Ascending aorta (tissue), 2 donors: ENCODE measurements at regions not wholly inside any gene's neighbourhood (a gene's known extent, or its start where the extent isn't known, plus 50 kb on each side); places are given as distances from the start of the nearest gene placed in this dataset.

Source experiments
- DNase-seq, 2 donors: peaks; one replicate each; pipeline ENCODE4 v3.0.0-alpha.2; 2019; ENCODE audit warnings: low spot score in 2 of 2
- H3K27ac ChIP-seq, 2 donors: fragments of 200-600 bp; sonication (generic); one replicate each; pipeline ENCODE4 v1.5.1; 2016 to 2017; ENCODE audit warnings: mild to moderate bottlenecking in 1 of 2
- H3K27me3 ChIP-seq: fragments of 200-600 bp; sonication (generic); one replicate; pipeline ENCODE4 v1.5.1; 2017
- H3K36me3 ChIP-seq, 2 donors: fragments of 200-600 bp; sonication (generic); one replicate each; pipeline ENCODE4 v1.5.1; 2016
- H3K4me1 ChIP-seq, 2 donors: fragments of 200-600 bp; sonication (generic); one replicate each; pipeline ENCODE4 v1.5.1; 2016 to 2017; ENCODE audit warnings: mild to moderate bottlenecking in 1 of 2
- H3K4me3 ChIP-seq, 2 donors: fragments of 200-600 bp; sonication (generic); one replicate each; pipeline ENCODE4 v1.5.1; 2016 to 2017; ENCODE audit warnings: mild to moderate bottlenecking in 1 of 2
- H3K9me3 ChIP-seq, 2 donors: fragments of 200-600 bp; sonication (generic); one replicate each; pipeline ENCODE4 v1.5.1; 2016
- intact Hi-C: fragments of 100-400 bp; cut with DNase I; formaldehyde crosslinking; loops from one replicate; pipeline ENCODE4 v1.15.1; 2023
- TF ChIP-seq, protein P1 (sequence below), 3 experiments: fragments of 200-600 bp in 2 of 3; fragments of 450-650 bp in 1 of 3; sonication (generic) in 2 of 3; IDR thresholded peaks; one replicate each; pipeline ENCODE4 v1.5.1; 2016 to 2019; ENCODE audit warnings: antibody characterized with exemption in 3 of 3, mild to moderate bottlenecking in 1 of 3, moderate library complexity in 1 of 3

DNA sequence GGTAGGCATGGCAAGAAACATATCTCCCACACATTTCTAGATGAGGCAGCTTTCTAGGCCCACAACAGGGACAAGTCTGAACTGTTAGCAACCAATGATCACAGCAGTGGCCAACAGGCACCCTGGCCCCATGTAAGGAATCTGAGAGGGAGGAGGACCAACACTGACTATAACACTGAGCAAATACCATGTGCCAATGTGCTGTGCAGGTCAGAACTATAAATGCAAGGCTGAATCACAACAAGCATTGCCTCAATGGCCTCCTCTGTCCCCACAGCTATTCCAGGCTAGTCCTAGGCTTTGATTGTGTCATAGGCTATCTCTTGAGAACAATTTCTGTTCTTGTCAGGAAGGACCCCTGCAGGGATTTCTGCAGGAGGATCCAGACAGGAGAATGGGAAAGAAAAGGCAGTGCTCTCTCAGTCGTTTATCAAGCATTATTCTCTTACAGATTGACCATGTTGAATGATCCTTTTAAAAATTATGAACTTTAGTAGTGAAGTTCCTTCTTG lies 221.2 kb downstream of the TLE1 start:
- TF ChIP-seq, protein P1, sequence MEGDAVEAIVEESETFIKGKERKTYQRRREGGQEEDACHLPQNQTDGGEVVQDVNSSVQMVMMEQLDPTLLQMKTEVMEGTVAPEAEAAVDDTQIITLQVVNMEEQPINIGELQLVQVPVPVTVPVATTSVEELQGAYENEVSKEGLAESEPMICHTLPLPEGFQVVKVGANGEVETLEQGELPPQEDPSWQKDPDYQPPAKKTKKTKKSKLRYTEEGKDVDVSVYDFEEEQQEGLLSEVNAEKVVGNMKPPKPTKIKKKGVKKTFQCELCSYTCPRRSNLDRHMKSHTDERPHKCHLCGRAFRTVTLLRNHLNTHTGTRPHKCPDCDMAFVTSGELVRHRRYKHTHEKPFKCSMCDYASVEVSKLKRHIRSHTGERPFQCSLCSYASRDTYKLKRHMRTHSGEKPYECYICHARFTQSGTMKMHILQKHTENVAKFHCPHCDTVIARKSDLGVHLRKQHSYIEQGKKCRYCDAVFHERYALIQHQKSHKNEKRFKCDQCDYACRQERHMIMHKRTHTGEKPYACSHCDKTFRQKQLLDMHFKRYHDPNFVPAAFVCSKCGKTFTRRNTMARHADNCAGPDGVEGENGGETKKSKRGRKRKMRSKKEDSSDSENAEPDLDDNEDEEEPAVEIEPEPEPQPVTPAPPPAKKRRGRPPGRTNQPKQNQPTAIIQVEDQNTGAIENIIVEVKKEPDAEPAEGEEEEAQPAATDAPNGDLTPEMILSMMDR (IDR thresholded peaks at IDR 0.05): no peak
- DNase-seq: no peak
- intact Hi-C loops: no loop called here
- H3K4me1 ChIP-seq: no peaks in the 10 kb centered on the region
- no peaks in the 10 kb centered on the region for H3K27me3 ChIP-seq
- no peak overlapping the region for H3K4me3 ChIP-seq
- no peaks in the 10 kb centered on the region for H3K9me3 ChIP-seq
- H3K36me3 ChIP-seq: no peaks in the 10 kb centered on the region
- no peak overlapping the region for H3K27ac ChIP-seq

DNA sequence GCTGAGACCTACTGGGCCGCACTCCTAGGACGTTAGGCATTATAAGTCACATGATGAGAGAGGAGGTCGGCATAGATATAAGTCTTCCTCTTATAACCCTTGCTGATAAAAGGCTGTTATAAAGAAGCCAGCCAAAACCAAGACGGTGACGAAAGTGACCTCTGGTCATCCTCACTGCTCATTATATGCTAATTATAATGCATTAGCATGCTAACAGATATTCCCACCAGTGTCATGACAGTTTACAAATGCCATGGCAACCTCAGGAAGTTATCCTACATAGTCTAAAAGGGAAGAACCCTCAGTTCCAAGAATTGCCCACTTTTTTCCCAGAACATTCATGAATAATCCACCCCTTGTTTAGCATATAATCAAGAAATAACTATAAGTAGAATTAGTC lies 222.4 kb downstream of the TLE1 start:
- H3K4me1 ChIP-seq: no peaks in the 10 kb centered on the region
- H3K27me3 ChIP-seq: no peaks in the 10 kb centered on the region
- intact Hi-C loops: no loop called here
- no peak overlapping the region for H3K27ac ChIP-seq
- no peak for DNase-seq
- TF ChIP-seq, protein P1 (IDR thresholded peaks at IDR 0.05): no peak
- H3K9me3 ChIP-seq: no peaks in the 10 kb centered on the region
- H3K4me3 ChIP-seq: no peak overlapping the region
- no peaks in the 10 kb centered on the region for H3K36me3 ChIP-seq

DNA sequence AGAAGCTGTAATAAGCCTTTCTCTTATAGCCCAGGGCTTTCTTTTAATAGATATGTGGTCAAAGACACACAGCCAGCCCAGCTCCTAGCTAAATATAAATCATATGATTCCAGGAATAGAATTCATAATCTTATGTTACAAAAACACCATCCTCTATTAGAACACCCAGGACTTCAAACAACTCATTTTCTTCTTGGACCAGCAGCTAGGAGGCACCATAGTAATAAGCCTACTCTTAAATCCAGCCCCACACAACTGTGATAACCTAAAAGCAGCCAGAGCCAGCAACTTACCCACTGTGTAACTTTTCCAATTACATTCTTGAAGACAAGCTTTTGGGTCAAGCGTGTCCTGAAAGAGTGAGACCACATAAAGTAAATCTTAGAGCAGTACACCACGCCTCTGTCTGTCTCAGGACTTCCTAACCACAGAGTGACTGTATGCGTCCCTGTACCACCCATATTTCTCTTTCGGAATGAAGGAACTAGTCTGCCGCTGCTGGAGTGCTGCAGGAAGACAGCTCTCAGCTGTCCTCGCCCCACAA lies 223.8 kb downstream of the TLE1 start:
- TF ChIP-seq, protein P1 (IDR thresholded peaks at IDR 0.05): peak in 1 of 3 experiments; percentile 27
- H3K36me3 ChIP-seq: no peaks in the 10 kb centered on the region
- no peaks in the 10 kb centered on the region for H3K9me3 ChIP-seq
- H3K4me3 ChIP-seq: no peak overlapping the region
- H3K27me3 ChIP-seq: no peaks in the 10 kb centered on the region
- no peak for DNase-seq
- H3K4me1 ChIP-seq: no peaks in the 10 kb centered on the region
- intact Hi-C loops: no loop called here
- no peak overlapping the region for H3K27ac ChIP-seq

DNA sequence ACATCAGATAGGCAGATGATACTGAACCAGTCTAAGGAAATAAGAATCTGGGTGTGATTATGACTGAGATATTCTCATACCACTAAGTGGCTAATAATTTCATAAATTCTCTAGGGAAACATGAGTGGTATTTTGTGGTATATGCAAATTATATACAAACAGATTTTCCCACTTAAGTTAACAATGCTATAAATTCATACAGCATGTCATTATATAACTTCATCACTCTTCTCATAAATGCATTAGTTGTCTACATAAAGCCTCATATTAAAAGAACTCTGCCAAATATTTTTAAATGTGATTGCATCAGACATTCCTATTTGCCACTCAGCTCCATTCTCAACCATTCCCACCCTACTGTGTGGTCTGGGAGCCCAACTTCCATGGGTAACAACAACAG lies 226.5 kb downstream of the TLE1 start:
- H3K27ac ChIP-seq: no peak overlapping the region
- TF ChIP-seq, protein P1 (IDR thresholded peaks at IDR 0.05): no peak
- intact Hi-C loops: no loop called here
- no peaks in the 10 kb centered on the region for H3K9me3 ChIP-seq
- no peak for DNase-seq
- no peak overlapping the region for H3K4me3 ChIP-seq
- H3K4me1 ChIP-seq: no peaks in the 10 kb centered on the region
- H3K27me3 ChIP-seq: no peaks in the 10 kb centered on the region
- H3K36me3 ChIP-seq: no peaks in the 10 kb centered on the region

DNA sequence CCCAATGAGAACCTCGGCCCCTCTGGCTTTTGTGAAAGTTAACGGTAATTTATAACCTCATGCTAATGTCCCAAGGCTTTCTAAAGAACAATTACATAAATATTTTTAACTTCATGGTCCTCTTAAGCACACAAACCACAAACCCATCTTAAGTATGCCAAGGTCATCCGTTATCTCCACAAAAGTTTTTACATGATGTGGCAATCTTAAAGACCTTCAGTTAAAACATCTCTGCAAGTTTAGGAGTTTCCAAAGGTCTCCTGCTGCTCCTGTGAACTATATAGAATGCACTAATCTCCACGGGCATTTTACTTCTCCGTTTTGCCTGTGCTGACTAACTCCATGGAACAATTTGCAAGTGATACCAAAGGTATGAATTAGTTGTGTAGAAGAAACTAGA lies 228.2 kb downstream of the TLE1 start:
- no peak overlapping the region for H3K4me3 ChIP-seq
- H3K9me3 ChIP-seq: no peaks in the 10 kb centered on the region
- DNase-seq: no peak
- peaks cover 0 to 7% of the 10 kb centered on the region in 2 donors for H3K4me1 ChIP-seq
- no peaks in the 10 kb centered on the region for H3K27me3 ChIP-seq
- no peaks in the 10 kb centered on the region for H3K36me3 ChIP-seq
- TF ChIP-seq, protein P1 (IDR thresholded peaks at IDR 0.05): no peak
- intact Hi-C loops: no loop called here
- H3K27ac ChIP-seq: no peak overlapping the region

DNA sequence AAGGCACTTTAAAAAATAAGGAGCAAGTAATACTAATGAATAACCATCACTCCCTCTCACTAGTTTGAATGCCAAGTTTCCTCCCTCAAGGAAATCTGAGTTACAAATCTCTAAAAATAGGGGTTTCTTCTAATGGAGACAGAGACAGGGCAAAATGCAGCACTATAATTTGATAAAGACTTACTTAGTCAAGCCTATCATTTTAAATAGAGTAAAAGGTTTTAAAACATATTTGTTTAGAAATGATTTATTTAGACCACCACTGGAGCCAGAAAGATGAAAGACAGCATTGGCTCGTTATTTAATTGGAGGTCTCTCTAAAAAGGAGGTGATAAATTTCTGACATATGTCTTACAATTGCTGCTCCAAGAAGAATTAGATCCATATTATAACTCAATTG lies 228.7 kb downstream of the TLE1 start:
- no peak for DNase-seq
- Histone ChIP-seq H3K4me3 (no peak overlapping the region), H3K36me3 (no peaks in the 10 kb centered on the region), H3K4me1 (peaks cover 0 to 11% of the 10 kb centered on the region in 2 donors), H3K9me3 (no peaks in the 10 kb centered on the region), H3K27ac (no peak overlapping the region), H3K27me3 (no peaks in the 10 kb centered on the region)
- intact Hi-C loops: no loop called here
- TF ChIP-seq, protein P1 (IDR thresholded peaks at IDR 0.05): no peak
